Mesenchymal stem cell (in vitro differentiated cells and primary cell): ENCODE measurements at regions not wholly inside any gene's neighbourhood (a gene's known extent, or its start where the extent isn't known, plus 50 kb on each side); places are given as distances from the start of the nearest gene placed in this dataset.
A peak's percentile ranks its signal among the peaks of the same experiment; 100 is the strongest.

Source experiments
- DNase-seq: peaks from one replicate; pipeline ENCODE4 v3.0.0-alpha.2; 2013
- H2AFZ ChIP-seq: one replicate; pipeline ENCODE4 v1.6.1; 2013; ENCODE audit warnings: low read depth, mild to moderate bottlenecking, control low read depth, inconsistent platforms, low read length, moderate library complexity
- H2AK5ac ChIP-seq: 2 replicates; pipeline ENCODE4 v1.6.1; 2013; ENCODE audit warnings: low read length, moderate library complexity, mild to moderate bottlenecking, inconsistent platforms; ENCODE audit not compliant: severe bottlenecking
- H2BK120ac ChIP-seq: one replicate; pipeline ENCODE4 v1.6.1; 2013; ENCODE audit warnings: low read depth, mild to moderate bottlenecking, inconsistent platforms, low read length, moderate library complexity
- H2BK12ac ChIP-seq, 2 experiments: one replicate each; pipeline ENCODE4 v1.6.1; 2013; ENCODE audit warnings: inconsistent platforms in 2 of 2, low read length in 2 of 2, mild to moderate bottlenecking in 2 of 2, moderate library complexity in 2 of 2, control low read depth in 1 of 2
- H2BK15ac ChIP-seq: one replicate; pipeline ENCODE4 v1.6.1; 2013; ENCODE audit warnings: mild to moderate bottlenecking, low read depth, inconsistent platforms; ENCODE audit not compliant: poor library complexity, severe bottlenecking
- H2BK5ac ChIP-seq: 2 replicates; pipeline ENCODE4 v1.6.1; 2013; ENCODE audit warnings: low read depth, mild to moderate bottlenecking, low read length, control low read depth, inconsistent platforms; ENCODE audit not compliant: poor library complexity, severe bottlenecking
- H3K14ac ChIP-seq, 2 experiments: one replicate each; pipeline ENCODE4 v1.6.1; 2013; ENCODE audit warnings: inconsistent platforms in 2 of 2, low read length in 2 of 2, control low read depth in 1 of 2, mild to moderate bottlenecking in 1 of 2, moderate library complexity in 1 of 2
- H3K18ac ChIP-seq, 2 experiments: one replicate each; pipeline ENCODE4 v1.6.1; 2013; ENCODE audit warnings: inconsistent platforms in 2 of 2, low read length in 2 of 2, control low read depth in 1 of 2, low read depth in 1 of 2, mild to moderate bottlenecking in 1 of 2
- H3K23ac ChIP-seq, 2 experiments: one replicate each; pipeline ENCODE4 v1.6.1; 2013; ENCODE audit warnings: inconsistent platforms in 2 of 2, low read length in 2 of 2, mild to moderate bottlenecking in 2 of 2, moderate library complexity in 2 of 2, control low read depth in 1 of 2
- H3K27ac ChIP-seq: 2 replicates; pipeline ENCODE4 v1.5.1; 2013; ENCODE audit warnings: mild to moderate bottlenecking, moderate library complexity, low read length, control low read depth, inconsistent platforms; ENCODE audit not compliant: poor library complexity, severe bottlenecking
- H3K27me3 ChIP-seq, 2 experiments: 2 replicates each; pipeline versions ENCODE4 v1.6.1 to v1.7.0; 2013; ENCODE audit warnings: low read length in 2 of 2, mild to moderate bottlenecking in 2 of 2, moderate library complexity in 2 of 2, control low read depth in 1 of 2, inconsistent platforms in 1 of 2; ENCODE audit not compliant: control insufficient read depth in 1 of 2, insufficient read depth in 1 of 2
- H3K36me3 ChIP-seq, 2 experiments: 2 replicates each; pipeline versions ENCODE4 v1.6.1 to v1.7.0; 2013; ENCODE audit warnings: low read length in 2 of 2, control low read depth in 1 of 2, inconsistent platforms in 1 of 2, low read depth in 1 of 2, mild to moderate bottlenecking in 1 of 2; ENCODE audit not compliant: insufficient read depth in 2 of 2, control insufficient read depth in 1 of 2
- H3K4ac ChIP-seq, 2 experiments: one replicate each; pipeline ENCODE4 v1.6.1; 2013; ENCODE audit warnings: inconsistent platforms in 2 of 2, low read length in 2 of 2, mild to moderate bottlenecking in 2 of 2, moderate library complexity in 2 of 2, control low read depth in 1 of 2, low read depth in 1 of 2
- H3K4me1 ChIP-seq: 2 replicates; pipeline ENCODE4 v1.6.1; 2013; ENCODE audit warnings: low read depth, low read length, control low read depth; ENCODE audit not compliant: control insufficient read depth, insufficient read depth
- H3K4me2 ChIP-seq: 2 replicates; pipeline ENCODE4 v1.6.1; 2013; ENCODE audit warnings: low read length, mild to moderate bottlenecking, inconsistent platforms; ENCODE audit not compliant: poor library complexity, severe bottlenecking
- H3K4me3 ChIP-seq, 2 experiments: 2 replicates each; pipeline versions ENCODE4 v1.5.1 to v1.7.0; 2013; ENCODE audit warnings: low read length in 2 of 2, mild to moderate bottlenecking in 2 of 2, control low read depth in 1 of 2, low read depth in 1 of 2; ENCODE audit not compliant: insufficient read depth in 1 of 2
- H3K79me1 ChIP-seq: replicated peaks from 2 replicates; pipeline ENCODE4 v1.6.1; 2013; ENCODE audit warnings: mild to moderate bottlenecking, control low read depth, low read length, inconsistent platforms; ENCODE audit not compliant: poor library complexity, severe bottlenecking
- H3K9ac ChIP-seq: 2 replicates; pipeline ENCODE4 v1.7.0; 2013; ENCODE audit warnings: mild to moderate bottlenecking, low read length, moderate library complexity
- H3K9me3 ChIP-seq: 2 replicates; pipeline ENCODE4 v1.7.0; 2013; ENCODE audit warnings: mild to moderate bottlenecking, low read length; ENCODE audit not compliant: control insufficient read depth
- H4K8ac ChIP-seq: one replicate; pipeline ENCODE4 v1.6.1; 2013; ENCODE audit warnings: inconsistent platforms, mild to moderate bottlenecking, low read length, moderate library complexity
- H4K91ac ChIP-seq: one replicate; pipeline ENCODE4 v1.6.1; 2013; ENCODE audit warnings: mild to moderate bottlenecking, low read length, inconsistent platforms
- WGBS: methylation state at CpG from one replicate; pipeline ENCODE4 v1.1.7; 2013; ENCODE audit warnings: mixed read lengths; 5-methylcytosine and 5-hydroxymethylcytosine counted together

DNA sequence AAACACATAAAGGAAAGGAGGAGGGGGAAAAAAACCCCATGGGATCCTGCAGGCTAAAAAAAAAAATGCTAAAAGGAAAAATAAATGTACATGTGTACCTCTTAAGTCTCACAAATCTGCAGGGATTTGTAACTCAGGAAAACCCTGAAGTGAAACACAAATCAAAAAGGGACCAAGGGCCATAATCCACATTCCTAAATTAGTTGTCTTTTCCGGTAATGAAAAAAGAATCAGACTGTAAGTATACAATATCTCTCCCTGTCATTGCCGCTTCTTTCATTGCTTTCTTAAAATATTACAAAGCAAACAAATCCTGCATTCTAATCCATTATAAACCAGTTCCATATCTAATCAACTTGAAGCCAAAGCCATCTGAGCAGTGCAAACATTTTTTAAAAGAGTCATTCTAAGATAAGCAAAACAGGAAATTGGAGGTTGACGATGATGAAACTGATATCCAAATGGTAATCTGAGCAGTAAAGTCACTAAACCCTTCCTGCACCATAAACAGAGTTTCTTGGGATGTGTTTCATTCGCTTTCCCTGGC is 58.7 kb upstream of the SIM2 start:
- Histone ChIP-seq H3K14ac (no peak overlapping the region), H3K4me2 (no peak overlapping the region), H3K4me3 (no peak overlapping the region), H2BK15ac (no peak overlapping the region), H4K8ac (no peak overlapping the region), H2AK5ac (no peak overlapping the region), H2BK5ac (no peak overlapping the region), H3K27me3 (peaks cover 0 to 37% of the 10 kb centered on the region in 2 experiments), H2BK12ac (no peak overlapping the region), H4K91ac (no peak overlapping the region), H3K4me1 (peaks cover 3% of the 10 kb centered on the region), H3K36me3 (no peaks in the 10 kb centered on the region), H3K4ac (no peak overlapping the region), H3K9ac (no peak overlapping the region), H2AFZ (no peak overlapping the region), H3K23ac (no peak overlapping the region), H3K18ac (no peak overlapping the region), H3K27ac (no peak overlapping the region), H3K9me3 (peaks cover 8% of the 10 kb centered on the region), H2BK120ac (no peak overlapping the region), H3K79me1 (no peaks in the 10 kb centered on the region)
- peak; percentile 8 for DNase-seq
- 48% methylated on average over 3 of the region's 4 CpGs for WGBS

DNA sequence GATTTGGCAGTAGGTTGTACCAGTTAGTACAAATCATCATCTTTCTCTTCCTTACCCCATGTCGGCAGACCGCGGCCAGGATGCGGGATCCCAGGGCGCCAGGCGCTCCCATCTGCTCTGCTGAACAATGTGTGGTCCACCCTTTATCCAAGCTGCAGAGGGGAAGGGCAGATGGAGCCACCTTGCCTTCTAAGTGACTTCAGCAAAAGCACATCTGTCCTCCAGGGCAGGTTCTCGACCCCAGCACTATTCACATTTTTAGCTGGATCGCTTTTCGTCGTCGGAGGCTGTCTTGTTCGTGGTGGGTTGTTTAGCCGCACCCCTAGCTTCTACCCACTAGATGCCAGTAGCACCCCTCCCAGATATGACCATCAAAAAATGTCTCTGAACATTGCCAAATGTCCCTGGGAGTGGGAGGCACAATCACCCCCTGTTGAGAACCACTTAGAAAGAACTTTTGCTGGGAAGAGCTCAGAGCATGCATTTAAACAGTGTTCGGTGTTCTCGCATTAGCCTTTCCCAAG is 58.1 kb upstream of the SIM2 start:
- Histone ChIP-seq H4K91ac (no peak overlapping the region), H3K79me1 (no peaks in the 10 kb centered on the region)

DNA sequence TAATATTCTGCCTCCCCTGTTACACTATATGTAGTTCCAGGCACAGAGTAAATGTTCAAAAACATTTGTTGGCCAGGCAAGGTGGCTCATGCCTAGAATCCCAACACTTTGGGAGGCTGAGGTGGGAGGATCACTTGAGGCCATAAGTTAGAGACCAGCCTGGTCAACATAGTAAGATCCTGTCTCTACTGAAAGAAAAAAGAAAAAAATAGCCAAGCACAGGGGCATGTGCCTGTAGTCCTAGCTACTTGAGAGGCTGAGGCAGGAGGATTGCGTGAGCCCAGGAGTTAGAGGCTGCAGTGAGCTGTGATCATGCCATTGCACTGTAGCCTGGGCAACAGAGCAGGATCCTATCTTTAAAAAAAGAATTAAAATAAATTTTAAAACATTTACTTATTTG is 57.6 kb upstream of the SIM2 start:
- H3K23ac ChIP-seq, result no peak overlapping the region
- DNase-seq, result no peak
- no peak overlapping the region for H2BK12ac ChIP-seq
- peaks cover 3% of the 10 kb centered on the region for H3K4me1 ChIP-seq
- no peak overlapping the region for H4K8ac ChIP-seq
- no peak overlapping the region for H2AFZ ChIP-seq
- peaks cover 3% of the 10 kb centered on the region for H3K9me3 ChIP-seq
- no peak overlapping the region for H2BK15ac ChIP-seq
- WGBS, result 100% methylated on average over 1 of the region's 1 CpG
- no peak overlapping the region for H4K91ac ChIP-seq
- no peak overlapping the region for H2BK120ac ChIP-seq
- H2AK5ac ChIP-seq, result no peak overlapping the region
- H3K14ac ChIP-seq, result no peak overlapping the region
- H3K4me3 ChIP-seq, result no peak overlapping the region
- H3K4ac ChIP-seq, result no peak overlapping the region
- H3K9ac ChIP-seq, result no peak overlapping the region
- no peak overlapping the region for H3K27ac ChIP-seq
- peaks cover 0 to 37% of the 10 kb centered on the region in 2 experiments for H3K27me3 ChIP-seq
- no peak overlapping the region for H3K18ac ChIP-seq
- no peaks in the 10 kb centered on the region for H3K79me1 ChIP-seq
- no peak overlapping the region for H2BK5ac ChIP-seq
- no peaks in the 10 kb centered on the region for H3K36me3 ChIP-seq
- no peak overlapping the region for H3K4me2 ChIP-seq

More for the DNA sequence above, 58.1 kb upstream of the SIM2 start:
- Histone ChIP-seq H3K4me2 (no peak overlapping the region), H3K14ac (no peak overlapping the region), H2AK5ac (no peak overlapping the region), H3K27me3 (peaks cover 0 to 37% of the 10 kb centered on the region in 2 experiments), H3K27ac (no peak overlapping the region), H3K18ac (peak overlapping the region in 1 of 2 experiments; percentile 4), H3K4me1 (peaks cover 3% of the 10 kb centered on the region), H3K9me3 (peaks cover 8% of the 10 kb centered on the region), H3K4ac (no peak overlapping the region), H2BK120ac (no peak overlapping the region), H3K9ac (no peak overlapping the region), H3K4me3 (no peak overlapping the region), H3K36me3 (no peaks in the 10 kb centered on the region), H2AFZ (no peak overlapping the region), H2BK12ac (no peak overlapping the region), H3K23ac (no peak overlapping the region), H2BK15ac (no peak overlapping the region), H2BK5ac (no peak overlapping the region), H4K8ac (no peak overlapping the region)
- 77% methylated on average over 15 of the region's 15 CpGs for WGBS
- DNase-seq, result no peak

DNA sequence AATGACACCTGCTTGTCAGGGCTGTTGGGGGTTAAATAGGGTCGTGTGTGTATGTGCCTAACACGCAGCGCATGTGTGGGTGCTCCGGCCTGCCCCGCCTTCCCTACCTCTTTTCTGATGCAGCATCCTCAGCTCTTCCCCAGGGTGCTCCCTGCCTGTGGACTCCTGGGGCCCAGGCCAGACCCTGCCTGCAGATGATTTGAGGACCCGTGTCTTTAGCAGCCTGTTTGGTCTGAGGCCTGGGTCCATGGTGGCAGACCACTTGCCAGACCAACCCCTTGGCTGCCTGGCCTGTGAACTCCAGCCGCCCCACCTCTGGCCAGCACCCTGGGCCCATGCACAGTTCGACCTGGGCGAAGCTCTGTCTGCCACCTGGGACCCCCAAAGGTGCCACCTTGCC is 57.0 kb upstream of the SIM2 start:
- Histone ChIP-seq H4K91ac (no peak overlapping the region), H2BK12ac (no peak overlapping the region), H3K9me3 (no peaks in the 10 kb centered on the region), H3K9ac (no peak overlapping the region), H3K4me1 (peaks cover 6% of the 10 kb centered on the region), H3K27me3 (peaks cover 0 to 39% of the 10 kb centered on the region in 2 experiments), H2BK120ac (no peak overlapping the region), H3K4ac (no peak overlapping the region), H2BK15ac (no peak overlapping the region), H3K23ac (no peak overlapping the region), H3K4me2 (no peak overlapping the region), H2AK5ac (no peak overlapping the region), H3K4me3 (no peak overlapping the region), H3K18ac (no peak overlapping the region), H2AFZ (no peak overlapping the region), H4K8ac (no peak overlapping the region), H2BK5ac (no peak overlapping the region), H3K14ac (no peak overlapping the region), H3K36me3 (no peaks in the 10 kb centered on the region), H3K79me1 (no peaks in the 10 kb centered on the region), H3K27ac (no peak overlapping the region)
- 89% methylated on average over 8 of the region's 9 CpGs for WGBS
- DNase-seq, result no peak
